B cell (primary cell): ENCODE measurements at regions not wholly inside any gene's neighbourhood (a gene's known extent, or its start where the extent isn't known, plus 50 kb on each side); places are given as distances from the start of the nearest gene placed in this dataset.

Experiments used
- ATAC-seq: fragments of 200-7000 bp; cut with Tn5 transposase; one replicate; pipeline ENCODE4 v1.10.0; 2021; ENCODE audit warnings: low read depth, mild to moderate bottlenecking, moderate number of reproducible peaks, moderate library complexity
- CTCF ChIA-PET: fragments of 350-600 bp; sonication (Branson Sonifier 250); formaldehyde crosslinking; loops from one replicate; lab custom pipeline; 2021; ENCODE audit warnings: antibody characterized with exemption, inconsistent platforms; lab: Charles Lee
- POLR2A ChIA-PET: fragments of 350-600 bp; sonication (Branson Sonifier 250); formaldehyde crosslinking; loops from one replicate; lab custom pipeline; 2021; ENCODE audit warnings: antibody characterized with exemption; lab: Charles Lee
- DNase-seq: peaks from one replicate; pipeline ENCODE4 v3.0.0; 2013
- H2AFZ ChIP-seq: 2 replicates; pipeline ENCODE4 v1.6.1; 2012; ENCODE audit warnings: mild to moderate bottlenecking, low read depth, low read length; ENCODE audit not compliant: insufficient read depth, poor library complexity, severe bottlenecking
- H3K27ac ChIP-seq, 2 donors: 1 replicate in 1 of 2; 2 replicates in 1 of 2; pipeline ENCODE4 v1.5.1; 2012 to 2013; ENCODE audit warnings: low read length in 2 of 2, mild to moderate bottlenecking in 2 of 2, moderate library complexity in 1 of 2
- H3K27me3 ChIP-seq, 4 experiments: fragments of 200-600 bp in 1 of 4; sonication (generic) in 1 of 4; replicated peaks in 1 of 4; 1 replicate in 2 of 4; 2 replicates in 2 of 4; pipeline versions ENCODE4 v1.6.1 to v1.7.0; 2013 to 2016; ENCODE audit warnings: low read length in 3 of 4, mild to moderate bottlenecking in 2 of 4, mixed read lengths in 1 of 4, moderate library complexity in 1 of 4; ENCODE audit not compliant: insufficient read depth in 4 of 4, control insufficient read depth in 3 of 4; ENCODE audit errors: control extremely low read depth in 1 of 4
- H3K36me3 ChIP-seq, 2 experiments: replicated peaks in 1 of 2; 1 replicate in 1 of 2; 2 replicates in 1 of 2; pipeline versions ENCODE4 v1.6.1 to v1.7.1; 2013; ENCODE audit warnings: low read length in 1 of 2; ENCODE audit not compliant: insufficient read depth in 2 of 2, control insufficient read depth in 1 of 2; ENCODE audit errors: control extremely low read depth in 1 of 2, extremely low read depth in 1 of 2
- H3K4me1 ChIP-seq, 2 donors: fragments of 200-600 bp in 1 of 2; sonication (generic) in 1 of 2; 1 replicate in 1 of 2; 2 replicates in 1 of 2; pipeline versions ENCODE4 v1.5.1 to v1.6.1; 2013 to 2017; ENCODE audit warnings: low read length in 2 of 2; ENCODE audit not compliant: control insufficient read depth in 2 of 2, insufficient read depth in 2 of 2
- H3K4me2 ChIP-seq: replicated peaks from 2 replicates; pipeline ENCODE3; 2012; ENCODE audit warnings: mild to moderate bottlenecking, low read depth, low read length; ENCODE audit not compliant: poor library complexity, severe bottlenecking
- H3K4me3 ChIP-seq, 5 experiments: fragments of 200-600 bp in 1 of 5; sonication (generic) in 1 of 5; 1 replicate in 3 of 5; 2 replicates in 2 of 5; pipeline versions ENCODE4 v1.5.1 to v1.7.0; 2011 to 2016; ENCODE audit warnings: low read length in 4 of 5, mild to moderate bottlenecking in 4 of 5, low read depth in 2 of 5, control low read depth in 1 of 5, moderate library complexity in 1 of 5; ENCODE audit not compliant: insufficient read depth in 1 of 5; ENCODE audit errors: control extremely low read depth in 1 of 5, extremely low read depth in 1 of 5
- H3K79me2 ChIP-seq: fragments of 200-600 bp; sonication (generic); one replicate; pipeline ENCODE4 v1.6.0; 2016; ENCODE audit warnings: low read length; ENCODE audit not compliant: control insufficient read depth, insufficient read depth
- H3K9ac ChIP-seq: fragments of 200-600 bp; sonication (generic); 2 replicates; pipeline ENCODE4 v1.6.1; 2017; ENCODE audit warnings: mild to moderate bottlenecking, low read length, moderate library complexity
- H3K9me3 ChIP-seq, 3 donors: one replicate each; pipeline versions ENCODE4 v1.6.1 to v1.7.1; 2013; ENCODE audit warnings: low read length in 2 of 3; ENCODE audit not compliant: control insufficient read depth in 2 of 3, insufficient read depth in 1 of 3; ENCODE audit errors: control extremely low read depth in 1 of 3
- H4K20me1 ChIP-seq: 2 replicates; pipeline ENCODE4 v1.6.0; 2012; ENCODE audit warnings: mild to moderate bottlenecking, low read length; ENCODE audit not compliant: insufficient read depth, control insufficient read depth, poor library complexity, severe bottlenecking
- H3K27ac Mint-ChIP-seq: one replicate; pipeline ENCODE4 v1.8.0; 2021; ENCODE audit warnings: mixed read lengths
- H3K27me3 Mint-ChIP-seq: one replicate; pipeline ENCODE4 v1.8.0; 2021; ENCODE audit warnings: mixed read lengths
- H3K4me1 Mint-ChIP-seq: one replicate; pipeline ENCODE4 v1.8.0; 2021; ENCODE audit warnings: mixed read lengths
- H3K4me3 Mint-ChIP-seq: one replicate; pipeline ENCODE4 v1.8.0; 2021; ENCODE audit warnings: mixed read lengths
- H3K9me3 Mint-ChIP-seq: one replicate; pipeline ENCODE4 v1.8.0; 2022; ENCODE audit warnings: mixed read lengths; ENCODE audit not compliant: insufficient read depth
- CTCF ChIP-seq: fragments of 200-600 bp; IDR thresholded peaks from one replicate; pipeline ENCODE4 v1.8.0; 2022; ENCODE audit warnings: antibody characterized with exemption, mild to moderate bottlenecking
- EZH2 ChIP-seq: IDR thresholded peaks from 2 replicates; pipeline ENCODE4 v1.6.1; 2012; ENCODE audit warnings: borderline replicate concordance, low read depth, mild to moderate bottlenecking, moderate library complexity, low read length; ENCODE audit not compliant: insufficient read depth, poor library complexity, severe bottlenecking
- WGBS: methylation state at CpG from one replicate; pipeline ENCODE4 v1.1.5; 2013; ENCODE audit warnings: missing lambda C conversion rate; ENCODE audit not compliant: insufficient coverage; 5-methylcytosine and 5-hydroxymethylcytosine counted together
- intact Hi-C: fragments of 100-400 bp; cut with micrococcal nuclease; formaldehyde crosslinking; loops from one replicate; pipeline ENCODE4 v1.10.0; 2022

- no peaks in the 10 kb centered on the region for H3K9me3 ChIP-seq
- TF ChIP-seq EZH2 (no peak), CTCF (no peak)
- peaks cover 0 to 13% (median 0%) of the 10 kb centered on the region in 4 experiments for H3K27me3 ChIP-seq
- no peak overlapping the region for H3K4me3 ChIP-seq
- Mint-ChIP-seq H3K27ac (no peak overlapping the region), H3K4me1 (no peaks in the 10 kb centered on the region), H3K27me3 (peaks cover 52% of the 10 kb centered on the region), H3K9me3 (peaks cover 3% of the 10 kb centered on the region), H3K4me3 (no peak overlapping the region)
- WGBS: 81% methylated on average over 11 of the region's 11 CpGs
- H4K20me1 ChIP-seq: no peaks in the 10 kb centered on the region
- POLR2A ChIA-PET: no interaction called here
- H3K4me2 ChIP-seq: no peak overlapping the region
- intact Hi-C loops: no loop called here
- CTCF ChIA-PET: no interaction called here
- no peaks in the 10 kb centered on the region for H3K4me1 ChIP-seq
- no peak overlapping the region for H3K9ac ChIP-seq
- DNase-seq: no peak
- no peak overlapping the region for H2AFZ ChIP-seq
- H3K79me2 ChIP-seq: no peaks in the 10 kb centered on the region
- no peak for ATAC-seq
- no peak overlapping the region for H3K27ac ChIP-seq
- no peaks in the 10 kb centered on the region for H3K36me3 ChIP-seq
Observed at GRCh38 chr10:118968482-118968881, 61.0 kb upstream of the NANOS1 start.

DNA sequence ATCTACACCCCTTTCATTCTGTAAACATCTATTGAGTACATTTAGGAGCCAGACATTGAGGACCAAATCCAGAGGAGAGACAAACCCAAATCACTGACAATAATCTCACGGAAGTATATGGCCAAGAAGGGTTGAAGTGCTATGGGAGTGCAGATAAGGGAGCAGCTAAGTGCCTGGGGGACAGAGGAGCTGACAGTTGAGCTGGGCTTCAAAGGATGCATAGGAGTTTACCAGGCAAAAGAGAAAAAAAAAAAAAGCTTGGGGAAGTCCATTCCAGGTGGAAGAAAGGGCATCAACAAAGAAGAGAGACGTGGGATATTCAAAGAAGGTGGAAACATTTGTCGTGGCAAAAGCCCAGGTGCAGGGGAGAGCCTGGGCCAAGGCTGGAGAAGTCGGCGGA lies 60.5 kb upstream of the NANOS1 start:
- ChIA-PET POLR2A (no interaction called here), CTCF (no interaction called here)
- Histone ChIP-seq H3K4me1 (no peaks in the 10 kb centered on the region), H3K79me2 (no peaks in the 10 kb centered on the region), H3K4me3 (no peak overlapping the region), H3K27me3 (peaks cover 0 to 13% (median 0%) of the 10 kb centered on the region in 4 experiments), H3K9me3 (peaks cover 0 to 5% (median 0%) of the 10 kb centered on the region in 3 donors), H3K36me3 (no peaks in the 10 kb centered on the region), H3K9ac (no peak overlapping the region), H3K27ac (no peak overlapping the region), H3K4me2 (no peak overlapping the region), H4K20me1 (no peaks in the 10 kb centered on the region), H2AFZ (no peak overlapping the region)
- Mint-ChIP-seq H3K27ac (no peak overlapping the region), H3K27me3 (peaks cover 50% of the 10 kb centered on the region), H3K4me3 (no peak overlapping the region), H3K4me1 (no peaks in the 10 kb centered on the region), H3K9me3 (peaks cover 5% of the 10 kb centered on the region)
- DNase-seq: no peak
- intact Hi-C loops: no loop called here
- TF ChIP-seq EZH2 (no peak), CTCF (no peak)
- ATAC-seq: no peak
- 87% methylated on average over 5 of the region's 5 CpGs for WGBS
